Central memory CD8-positive, alpha-beta T cell (primary cell): ENCODE measurements at regions not wholly inside any gene's neighbourhood (a gene's known extent, or its start where the extent isn't known, plus 50 kb on each side); places are given as distances from the start of the nearest gene placed in this dataset.
"Not testable (repeated sequence)": the region's sequence is repeated elsewhere in the genome, so short reads cannot be mapped to it uniquely, and the experiment has no call there.

ENCODE experiments used
- ATAC-seq: fragments of 150-1000 bp; cut with Tn5 transposase; replicated peaks from 2 replicates; pipeline ENCODE4 v1.10.0; 2022; ENCODE audit warnings: mild to moderate bottlenecking, moderate FRiP score, moderate number of reproducible peaks; ENCODE audit not compliant: poor library complexity, severe bottlenecking; ENCODE audit errors: extremely low read depth
- DNase-seq, 2 donors: peaks; one replicate each; pipeline ENCODE4 v3.0.0; 2021; ENCODE audit warnings: low spot score in 2 of 2
- H3K27ac Mint-ChIP-seq: one replicate; pipeline ENCODE4 v1.8.0; 2022; ENCODE audit warnings: low read depth, mild to moderate bottlenecking, moderate library complexity, mixed read lengths
- H3K27me3 Mint-ChIP-seq: one replicate; pipeline ENCODE4 v1.8.0; 2022; ENCODE audit warnings: mixed read lengths
- H3K36me3 Mint-ChIP-seq: one replicate; pipeline ENCODE4 v1.8.0; 2022; ENCODE audit warnings: mild to moderate bottlenecking, moderate library complexity, mixed read lengths; ENCODE audit not compliant: insufficient read depth
- H3K4me1 Mint-ChIP-seq: one replicate; pipeline ENCODE4 v1.8.0; 2022; ENCODE audit warnings: mixed read lengths
- H3K4me3 Mint-ChIP-seq: one replicate; pipeline ENCODE4 v1.8.0; 2022; ENCODE audit warnings: mild to moderate bottlenecking, moderate library complexity, mixed read lengths
- H3K9me3 Mint-ChIP-seq: one replicate; pipeline ENCODE4 v1.8.0; 2022; ENCODE audit warnings: mixed read lengths

GRCh38 chr3:153970047-153970446 is 151.1 kb upstream of the ARHGEF26 start:
- Mint-ChIP-seq H3K4me1 (no peaks in the 10 kb centered on the region), H3K36me3 (no peaks in the 10 kb centered on the region), H3K27me3 (peaks cover 25% of the 10 kb centered on the region), H3K27ac (no peak overlapping the region), H3K4me3 (no peak overlapping the region), H3K9me3 (peaks cover 5% of the 10 kb centered on the region)
- ATAC-seq (no peak), DNase-seq (no peak)

- no peak for DNase-seq
- no peak for ATAC-seq
- H3K36me3 Mint-ChIP-seq: no peaks in the 10 kb centered on the region
- no peaks in the 10 kb centered on the region for H3K4me1 Mint-ChIP-seq
- no peak overlapping the region for H3K27ac Mint-ChIP-seq
- peaks cover 5% of the 10 kb centered on the region for H3K9me3 Mint-ChIP-seq
- peaks cover 25% of the 10 kb centered on the region for H3K27me3 Mint-ChIP-seq
- no peak overlapping the region for H3K4me3 Mint-ChIP-seq
Observed at GRCh38 chr3:153970741-153971347, 150.3 kb upstream of the ARHGEF26 start.

- H3K27me3 Mint-ChIP-seq: peaks cover 29% of the 10 kb centered on the region
- ATAC-seq: no peak
- no peaks in the 10 kb centered on the region for H3K36me3 Mint-ChIP-seq
Observed at GRCh38 chr3:153972862-153973261, 148.3 kb upstream of the ARHGEF26 start.

GRCh38 chr3:153973722-153974265 is 147.4 kb upstream of the ARHGEF26 start:
- Mint-ChIP-seq H3K4me1 (no peaks in the 10 kb centered on the region), H3K27me3 (peaks cover 21% of the 10 kb centered on the region), H3K4me3 (no peak overlapping the region), H3K27ac (no peak overlapping the region), H3K36me3 (no peaks in the 10 kb centered on the region), H3K9me3 (no peaks in the 10 kb centered on the region)
- ATAC-seq (no peak), DNase-seq (no peak)

More at GRCh38 chr3:153972862-153973261, 148.3 kb upstream of the ARHGEF26 start:
- no peak overlapping the region for H3K27ac Mint-ChIP-seq
- no peak for DNase-seq
- no peaks in the 10 kb centered on the region for H3K4me1 Mint-ChIP-seq
- peaks cover under 1% of the 10 kb centered on the region for H3K9me3 Mint-ChIP-seq
- H3K4me3 Mint-ChIP-seq: no peak overlapping the region

- DNase-seq (no peak), ATAC-seq (no peak)
- no peak overlapping the region for H3K27ac Mint-ChIP-seq
- peaks cover 28% of the 10 kb centered on the region for H3K27me3 Mint-ChIP-seq
- no peaks in the 10 kb centered on the region for H3K9me3 Mint-ChIP-seq
- no peaks in the 10 kb centered on the region for H3K36me3 Mint-ChIP-seq
- H3K4me3 Mint-ChIP-seq: no peak overlapping the region
- no peaks in the 10 kb centered on the region for H3K4me1 Mint-ChIP-seq
Observed at GRCh38 chr3:153974614-153975013, 146.6 kb upstream of the ARHGEF26 start.

- H3K36me3 Mint-ChIP-seq: no peaks in the 10 kb centered on the region
- no peak overlapping the region for H3K4me3 Mint-ChIP-seq
- no peak overlapping the region for H3K27ac Mint-ChIP-seq
- DNase-seq (no peak), ATAC-seq (no peak)
- peaks cover 38% of the 10 kb centered on the region for H3K27me3 Mint-ChIP-seq
- H3K4me1 Mint-ChIP-seq: no peaks in the 10 kb centered on the region
- no peaks in the 10 kb centered on the region for H3K9me3 Mint-ChIP-seq
Observed at GRCh38 chr3:153976891-153977554, 144.2 kb upstream of the ARHGEF26 start.

- H3K27ac Mint-ChIP-seq: no peak overlapping the region
- no peak overlapping the region for H3K4me3 Mint-ChIP-seq
- H3K9me3 Mint-ChIP-seq: no peaks in the 10 kb centered on the region
- H3K4me1 Mint-ChIP-seq: no peaks in the 10 kb centered on the region
- H3K27me3 Mint-ChIP-seq: peaks cover 28% of the 10 kb centered on the region
- no peak for ATAC-seq
- no peak for DNase-seq
- no peaks in the 10 kb centered on the region for H3K36me3 Mint-ChIP-seq
Observed at GRCh38 chr3:153978006-153978405, 143.2 kb upstream of the ARHGEF26 start.

- H3K4me3 Mint-ChIP-seq: no peak overlapping the region
- H3K9me3 Mint-ChIP-seq: no peaks in the 10 kb centered on the region
- ATAC-seq: no peak
- no peaks in the 10 kb centered on the region for H3K4me1 Mint-ChIP-seq
- no peaks in the 10 kb centered on the region for H3K36me3 Mint-ChIP-seq
- H3K27me3 Mint-ChIP-seq: peaks cover 27% of the 10 kb centered on the region
- no peak overlapping the region for H3K27ac Mint-ChIP-seq
- DNase-seq: no peak
Observed at GRCh38 chr3:153979418-153980251, 141.6 kb upstream of the ARHGEF26 start.

GRCh38 chr3:153980252-153980590 is 141.0 kb upstream of the ARHGEF26 start:
- no peaks in the 10 kb centered on the region for H3K36me3 Mint-ChIP-seq
- H3K27ac Mint-ChIP-seq: no peak overlapping the region
- H3K4me1 Mint-ChIP-seq: no peaks in the 10 kb centered on the region
- no peak overlapping the region for H3K4me3 Mint-ChIP-seq
- no peaks in the 10 kb centered on the region for H3K9me3 Mint-ChIP-seq
- peaks cover 27% of the 10 kb centered on the region for H3K27me3 Mint-ChIP-seq
- no peak for ATAC-seq
- DNase-seq: no peak

GRCh38 chr3:153997364-153997763 is 123.8 kb upstream of the ARHGEF26 start:
- H3K4me1 Mint-ChIP-seq, H3K4me3 Mint-ChIP-seq: not testable (repeated sequence)
- H3K27me3 Mint-ChIP-seq: peaks cover 22% of the 10 kb centered on the region

GRCh38 chr3:154003649-154004048 is 117.5 kb upstream of the ARHGEF26 start:
- H3K9me3 Mint-ChIP-seq: no peaks in the 10 kb centered on the region
- DNase-seq (no peak), ATAC-seq (no peak)
- no peaks in the 10 kb centered on the region for H3K36me3 Mint-ChIP-seq
- H3K27me3 Mint-ChIP-seq: peaks cover 14% of the 10 kb centered on the region
- H3K27ac Mint-ChIP-seq: no peak overlapping the region
- no peak overlapping the region for H3K4me3 Mint-ChIP-seq
- no peaks in the 10 kb centered on the region for H3K4me1 Mint-ChIP-seq

More at GRCh38 chr3:153997364-153997763, 123.8 kb upstream of the ARHGEF26 start:
- not testable (repeated sequence) for H3K27ac Mint-ChIP-seq, DNase-seq, H3K36me3 Mint-ChIP-seq, ATAC-seq, H3K9me3 Mint-ChIP-seq

- H3K9me3 Mint-ChIP-seq: no peaks in the 10 kb centered on the region
- no peak overlapping the region for H3K4me3 Mint-ChIP-seq
- H3K27me3 Mint-ChIP-seq: no peaks in the 10 kb centered on the region
- H3K36me3 Mint-ChIP-seq: no peaks in the 10 kb centered on the region
- no peak for DNase-seq
- no peak for ATAC-seq
- H3K4me1 Mint-ChIP-seq: no peaks in the 10 kb centered on the region
- H3K27ac Mint-ChIP-seq: no peak overlapping the region
Observed at GRCh38 chr3:154011036-154011435, 110.2 kb upstream of the ARHGEF26 start.
